T-helper 17 cell (primary cell): ENCODE measurements at regions not wholly inside any gene's neighbourhood (a gene's known extent, or its start where the extent isn't known, plus 50 kb on each side); places are given as distances from the start of the nearest gene placed in this dataset.
"Not testable (repeated sequence)": the region's sequence is repeated elsewhere in the genome, so short reads cannot be mapped to it uniquely, and the experiment has no call there.

Experiments used
- ATAC-seq: fragments of 150-1000 bp; cut with Tn5 transposase; 2 replicates; pipeline ENCODE4 v1.10.0; 2021; ENCODE audit warnings: mild to moderate bottlenecking, moderate library complexity
- DNase-seq, 3 donors: peaks; one replicate each; pipeline versions ENCODE4 v3.0.0 to v3.0.0-alpha.2; 2020 to 2021
- H3K9me3 ChIP-seq: one replicate; pipeline ENCODE4 v1.7.0; 2013; ENCODE audit warnings: low read length, mild to moderate bottlenecking; ENCODE audit not compliant: control insufficient read depth, poor library complexity, severe bottlenecking
- H3K27ac Mint-ChIP-seq: one replicate; pipeline ENCODE4 v1.8.0; 2022; ENCODE audit warnings: mild to moderate bottlenecking, moderate library complexity, mixed read lengths
- H3K27me3 Mint-ChIP-seq: one replicate; pipeline ENCODE4 v1.8.0; 2022; ENCODE audit warnings: mixed read lengths
- H3K36me3 Mint-ChIP-seq: one replicate; pipeline ENCODE4 v1.8.0; 2022; ENCODE audit warnings: low read depth, mixed read lengths
- H3K4me1 Mint-ChIP-seq: one replicate; pipeline ENCODE4 v1.8.0; 2022; ENCODE audit warnings: mild to moderate bottlenecking, mixed read lengths
- H3K4me3 Mint-ChIP-seq: one replicate; pipeline ENCODE4 v1.8.0; 2022; ENCODE audit warnings: mild to moderate bottlenecking, moderate library complexity, mixed read lengths

DNA sequence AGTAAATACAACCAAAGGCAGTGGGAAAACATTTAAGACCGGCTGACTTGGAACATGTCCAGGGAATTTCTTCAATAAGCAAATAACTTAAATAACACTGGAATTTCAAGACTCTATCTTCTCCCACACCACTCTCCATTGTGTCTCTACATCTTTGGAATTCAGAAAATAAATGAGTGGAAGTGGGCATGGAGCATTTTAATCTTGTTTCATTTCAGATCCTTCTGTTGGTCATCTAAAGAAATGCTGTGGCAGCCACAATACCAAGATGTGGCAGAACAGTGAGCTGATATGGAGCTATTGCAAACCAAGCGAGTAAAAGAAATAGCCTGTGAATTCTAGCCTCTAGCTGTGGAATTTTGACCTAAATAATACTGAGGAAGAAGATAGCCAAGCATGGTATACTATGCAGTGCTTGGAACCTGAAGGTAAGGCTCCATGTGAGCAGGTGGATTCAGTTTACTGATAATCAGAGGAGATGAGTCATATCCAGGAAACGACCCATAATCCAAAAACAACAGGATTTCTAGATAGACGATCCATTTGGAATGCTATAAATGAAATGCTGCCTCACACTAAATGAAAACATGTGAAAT is 157.1 kb upstream of the SCN7A start:
- H3K4me3 Mint-ChIP-seq, result no peak overlapping the region
- no peaks in the 10 kb centered on the region for H3K9me3 ChIP-seq
- no peaks in the 10 kb centered on the region for H3K4me1 Mint-ChIP-seq
- H3K27me3 Mint-ChIP-seq, result no peaks in the 10 kb centered on the region
- H3K36me3 Mint-ChIP-seq, result no peaks in the 10 kb centered on the region
- no peak overlapping the region for H3K27ac Mint-ChIP-seq
- DNase-seq (no peak), ATAC-seq (no peak)

DNA sequence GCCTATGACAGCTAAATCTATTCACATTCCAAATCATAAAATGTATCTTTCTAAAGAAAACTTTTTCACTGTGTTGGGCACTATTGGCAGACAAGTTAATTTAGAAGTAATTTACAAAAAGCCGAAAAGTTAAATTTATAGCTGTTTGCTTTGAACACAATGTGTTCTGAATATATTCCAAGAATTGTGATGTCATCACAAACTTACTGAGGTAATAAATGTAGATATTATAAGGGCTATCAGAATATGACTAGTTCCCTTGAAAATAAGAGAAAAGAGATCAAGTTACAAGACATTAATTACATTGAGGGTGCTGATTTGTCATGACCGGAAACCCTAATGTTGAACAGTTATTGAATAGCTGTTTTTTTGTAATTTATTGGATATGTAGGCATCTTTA is 153.9 kb upstream of the SCN7A start:
- H3K9me3 ChIP-seq, result no peaks in the 10 kb centered on the region
- ATAC-seq (no peak), DNase-seq (no peak)
- Mint-ChIP-seq H3K36me3 (no peaks in the 10 kb centered on the region), H3K4me1 (no peaks in the 10 kb centered on the region), H3K4me3 (no peak overlapping the region), H3K27me3 (no peaks in the 10 kb centered on the region), H3K27ac (no peak overlapping the region)

DNA sequence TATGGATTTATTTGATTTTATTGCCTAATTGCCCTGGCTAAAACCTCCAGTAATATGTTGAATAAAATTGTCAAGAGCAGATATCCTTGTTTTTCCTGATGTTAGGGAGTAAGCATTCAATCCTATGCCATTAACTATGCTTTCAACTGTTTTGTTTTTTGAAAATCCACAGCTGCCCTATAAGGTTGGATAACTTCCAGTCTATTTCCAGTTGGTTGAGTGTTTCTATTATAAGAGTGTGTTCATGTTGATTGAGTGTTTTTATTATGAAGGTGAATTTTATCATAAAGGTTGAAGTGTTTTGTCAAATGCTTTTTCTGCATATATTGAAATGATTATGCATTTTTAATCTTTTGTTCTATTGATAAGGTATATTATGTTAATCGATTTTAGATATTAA is 149.9 kb upstream of the SCN7A start:
- H3K27ac Mint-ChIP-seq, result no peak overlapping the region
- H3K9me3 ChIP-seq, result no peaks in the 10 kb centered on the region
- no peaks in the 10 kb centered on the region for H3K36me3 Mint-ChIP-seq
- no peaks in the 10 kb centered on the region for H3K4me1 Mint-ChIP-seq
- ATAC-seq (no peak), DNase-seq (no peak)
- H3K27me3 Mint-ChIP-seq, result no peaks in the 10 kb centered on the region
- no peak overlapping the region for H3K4me3 Mint-ChIP-seq

DNA sequence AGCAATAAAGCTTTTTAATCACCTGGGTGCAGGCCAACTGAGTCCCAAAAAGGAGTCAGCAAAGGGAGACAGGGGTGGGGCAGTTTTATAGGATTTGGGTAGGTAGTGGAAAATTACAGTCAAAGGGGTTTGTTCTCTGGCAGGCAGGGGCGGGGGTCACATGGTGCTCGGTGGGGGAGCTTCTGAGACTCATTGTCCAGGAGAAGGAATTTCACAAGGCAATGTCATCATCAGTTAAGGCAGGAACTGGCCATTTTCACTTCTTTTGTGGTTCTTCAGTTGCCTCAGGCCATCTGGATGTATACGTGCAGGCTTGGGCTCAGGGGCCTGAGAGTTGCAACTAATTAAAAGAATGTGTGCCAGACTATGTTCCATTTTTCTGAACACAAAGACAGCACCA is 147.5 kb upstream of the SCN7A start:
- not testable (repeated sequence) for DNase-seq, H3K36me3 Mint-ChIP-seq, H3K4me1 Mint-ChIP-seq, ATAC-seq, H3K9me3 ChIP-seq, H3K4me3 Mint-ChIP-seq, H3K27ac Mint-ChIP-seq, H3K27me3 Mint-ChIP-seq

DNA sequence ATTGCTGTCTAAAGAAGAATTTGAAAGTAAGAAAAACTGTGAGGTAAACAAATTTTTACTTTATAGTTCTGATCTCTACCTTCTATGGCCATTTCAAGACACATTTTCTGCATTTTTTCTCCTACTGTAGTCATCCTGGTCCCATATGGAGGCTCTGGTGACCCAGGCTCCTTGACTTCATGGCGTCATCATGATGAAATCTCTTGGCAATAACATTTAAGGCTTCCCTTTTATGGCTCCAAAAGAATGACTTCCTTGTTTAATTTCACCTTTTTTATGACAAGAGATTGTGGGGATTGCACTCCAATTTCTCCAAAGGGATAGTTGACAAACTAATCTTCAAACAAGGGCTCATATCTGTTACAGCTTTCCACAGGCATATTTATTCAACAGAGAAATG is 143.0 kb upstream of the SCN7A start:
- DNase-seq, result no peak
- H3K36me3 Mint-ChIP-seq, result no peaks in the 10 kb centered on the region
- no peaks in the 10 kb centered on the region for H3K9me3 ChIP-seq
- H3K27ac Mint-ChIP-seq, result no peak overlapping the region
- no peak for ATAC-seq
- H3K4me3 Mint-ChIP-seq, result no peak overlapping the region
- H3K4me1 Mint-ChIP-seq, result no peaks in the 10 kb centered on the region
- H3K27me3 Mint-ChIP-seq, result no peaks in the 10 kb centered on the region

DNA sequence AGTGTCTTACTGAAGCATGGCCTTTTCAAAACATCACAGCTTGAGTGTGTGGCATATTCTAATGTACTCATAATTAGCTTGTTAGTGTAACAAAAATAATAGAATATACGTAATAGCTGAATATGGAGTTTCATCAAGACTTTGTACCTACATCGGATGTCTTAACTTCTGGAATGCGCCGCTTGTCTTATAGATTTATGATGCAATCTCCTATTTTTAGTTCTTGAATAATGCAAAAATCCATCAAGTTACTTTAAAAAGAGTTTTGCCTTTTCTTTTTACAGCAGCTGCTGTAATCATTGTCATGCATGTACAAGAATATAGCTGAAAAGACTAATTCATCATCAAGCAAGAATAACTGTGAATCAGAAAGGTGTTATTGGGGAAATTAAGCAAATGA is 140.7 kb upstream of the SCN7A start:
- DNase-seq (no peak), ATAC-seq (no peak)
- Mint-ChIP-seq H3K27me3 (no peaks in the 10 kb centered on the region), H3K4me1 (no peaks in the 10 kb centered on the region), H3K36me3 (no peaks in the 10 kb centered on the region), H3K27ac (no peak overlapping the region), H3K4me3 (no peak overlapping the region)
- H3K9me3 ChIP-seq, result no peaks in the 10 kb centered on the region

DNA sequence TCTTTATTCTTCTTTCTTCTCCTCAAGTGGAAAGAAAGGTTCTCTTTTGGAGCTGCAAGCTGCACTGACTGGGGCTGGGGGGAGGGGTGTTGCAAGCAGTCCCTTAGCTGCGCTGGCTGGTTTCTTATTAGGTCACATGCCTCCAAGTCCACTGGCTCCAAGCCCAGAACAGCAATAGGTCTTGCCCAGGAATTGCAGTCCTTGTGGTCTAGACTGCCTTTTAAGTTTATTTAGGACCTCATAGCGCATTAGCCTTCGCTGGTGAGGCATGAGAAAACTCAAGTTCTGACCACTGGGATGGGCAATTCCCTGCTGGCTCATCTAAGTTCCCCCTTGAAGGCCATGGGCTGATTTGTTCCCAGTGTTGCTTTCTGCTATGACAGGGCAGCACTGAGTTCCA is 138.6 kb upstream of the SCN7A start:
- no peaks in the 10 kb centered on the region for H3K27me3 Mint-ChIP-seq
- no peaks in the 10 kb centered on the region for H3K9me3 ChIP-seq
- no peak overlapping the region for H3K4me3 Mint-ChIP-seq
- DNase-seq (no peak), ATAC-seq (no peak)
- no peaks in the 10 kb centered on the region for H3K36me3 Mint-ChIP-seq
- H3K27ac Mint-ChIP-seq, result no peak overlapping the region
- H3K4me1 Mint-ChIP-seq, result no peaks in the 10 kb centered on the region

DNA sequence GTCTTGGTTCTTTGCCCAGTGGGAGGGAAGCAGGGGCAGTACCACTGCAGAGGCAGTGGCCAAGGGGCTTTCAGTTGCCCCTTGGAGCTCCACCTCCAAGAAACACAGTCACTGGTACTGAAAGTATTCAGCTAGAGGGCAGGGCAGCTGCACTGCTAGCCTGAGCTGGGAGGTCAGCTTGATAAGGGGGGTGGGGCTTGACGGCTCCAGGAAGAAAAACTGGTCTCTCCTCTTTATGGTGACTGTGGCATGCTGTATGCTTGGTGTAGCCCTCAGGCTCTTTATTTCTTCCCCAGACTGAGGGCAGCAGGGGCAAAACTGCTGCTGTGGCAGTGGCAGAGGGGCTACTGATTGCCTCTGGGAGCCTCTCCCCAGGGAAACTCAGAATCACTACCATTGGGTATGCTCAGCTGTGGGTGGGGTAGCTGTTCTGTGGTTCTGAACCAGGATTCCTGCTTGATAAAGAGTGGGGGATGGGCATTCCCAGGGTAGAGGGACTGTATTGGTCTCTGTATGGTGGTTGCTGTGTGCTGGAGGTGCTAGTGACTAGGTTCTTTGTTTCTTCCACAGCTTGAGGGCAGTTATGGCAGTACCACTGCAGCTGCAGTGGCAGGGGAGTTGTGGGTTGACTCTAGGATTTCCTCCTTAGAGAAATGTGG is 134.6 kb upstream of the SCN7A start:
- H3K27ac Mint-ChIP-seq, result no peak overlapping the region
- ATAC-seq (no peak), DNase-seq (no peak)
- H3K4me1 Mint-ChIP-seq, result no peaks in the 10 kb centered on the region
- H3K27me3 Mint-ChIP-seq, result no peaks in the 10 kb centered on the region
- H3K36me3 Mint-ChIP-seq, result no peaks in the 10 kb centered on the region
- H3K4me3 Mint-ChIP-seq, result no peak overlapping the region
- H3K9me3 ChIP-seq, result no peaks in the 10 kb centered on the region

DNA sequence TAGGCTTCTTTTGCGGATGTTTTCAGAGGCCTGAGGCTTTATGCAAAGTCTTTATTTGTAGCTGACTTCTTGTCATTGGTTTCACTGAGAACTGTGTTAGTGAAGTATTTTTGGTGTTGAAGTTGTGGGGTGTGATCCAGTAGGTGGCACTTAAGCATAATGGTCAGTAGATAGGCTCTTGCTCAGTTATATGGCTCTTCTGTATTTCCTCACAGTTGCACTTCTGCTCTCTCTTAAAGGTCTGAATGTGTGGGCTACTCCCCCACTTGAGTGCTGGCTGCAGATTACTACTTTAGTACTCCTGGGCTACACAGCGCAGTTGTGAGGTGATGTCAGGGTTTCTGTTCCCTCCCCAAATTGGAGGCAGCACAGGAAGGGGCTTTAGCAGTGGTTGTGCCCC is 133.8 kb upstream of the SCN7A start:
- ATAC-seq, result no peak
- no peaks in the 10 kb centered on the region for H3K36me3 Mint-ChIP-seq
- DNase-seq, result no peak
- H3K27ac Mint-ChIP-seq, result no peak overlapping the region
- no peaks in the 10 kb centered on the region for H3K4me1 Mint-ChIP-seq
- no peaks in the 10 kb centered on the region for H3K27me3 Mint-ChIP-seq
- H3K9me3 ChIP-seq, result no peaks in the 10 kb centered on the region
- H3K4me3 Mint-ChIP-seq, result no peak overlapping the region

DNA sequence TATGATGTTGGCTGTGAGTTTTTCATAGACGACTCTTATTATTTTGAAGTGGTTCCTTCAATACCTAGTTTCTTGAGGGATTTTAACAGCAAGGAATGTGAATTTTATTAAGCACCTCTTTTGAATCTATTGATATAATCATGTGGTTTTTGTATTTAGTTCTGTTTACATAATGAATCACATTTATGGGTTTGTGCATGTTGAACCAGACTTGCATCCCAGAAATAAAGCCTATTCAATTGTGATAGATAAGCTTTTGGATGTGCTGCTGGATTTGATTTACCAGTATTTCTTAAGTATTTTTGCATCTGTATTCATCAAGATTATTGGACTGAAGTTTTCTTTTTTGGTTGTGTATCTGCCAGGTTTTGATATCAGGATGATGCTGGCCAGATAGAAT is 131.6 kb upstream of the SCN7A start:
- Mint-ChIP-seq H3K27me3 (no peaks in the 10 kb centered on the region), H3K4me1 (no peaks in the 10 kb centered on the region), H3K36me3 (no peaks in the 10 kb centered on the region), H3K27ac (no peak overlapping the region), H3K4me3 (no peak overlapping the region)
- DNase-seq (no peak), ATAC-seq (no peak)
- H3K9me3 ChIP-seq, result no peaks in the 10 kb centered on the region

DNA sequence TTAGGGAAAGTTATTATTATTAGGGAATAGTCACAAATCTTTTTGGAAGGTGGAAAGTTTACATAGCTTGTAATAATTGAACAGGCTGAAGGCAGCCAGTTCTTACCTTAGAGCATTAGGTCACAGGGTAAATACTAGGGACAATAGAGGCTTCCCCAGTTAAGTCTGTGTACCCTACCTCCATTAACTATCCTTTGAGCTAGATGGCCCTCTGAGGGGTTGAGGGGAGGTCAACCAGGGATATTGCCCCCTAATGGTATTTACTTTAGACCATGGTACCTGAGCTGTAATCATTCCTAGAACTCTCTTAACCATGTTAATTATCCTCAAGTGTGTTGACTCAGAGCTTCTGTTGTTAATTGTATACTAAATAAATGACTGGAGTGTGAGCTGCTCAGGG is 120.5 kb upstream of the SCN7A start:
- Mint-ChIP-seq H3K36me3 (no peaks in the 10 kb centered on the region), H3K4me3 (no peak overlapping the region), H3K27me3 (peaks cover 5% of the 10 kb centered on the region), H3K4me1 (no peaks in the 10 kb centered on the region), H3K27ac (no peak overlapping the region)
- DNase-seq, result no peak
- ATAC-seq, result no peak
- H3K9me3 ChIP-seq, result no peaks in the 10 kb centered on the region

DNA sequence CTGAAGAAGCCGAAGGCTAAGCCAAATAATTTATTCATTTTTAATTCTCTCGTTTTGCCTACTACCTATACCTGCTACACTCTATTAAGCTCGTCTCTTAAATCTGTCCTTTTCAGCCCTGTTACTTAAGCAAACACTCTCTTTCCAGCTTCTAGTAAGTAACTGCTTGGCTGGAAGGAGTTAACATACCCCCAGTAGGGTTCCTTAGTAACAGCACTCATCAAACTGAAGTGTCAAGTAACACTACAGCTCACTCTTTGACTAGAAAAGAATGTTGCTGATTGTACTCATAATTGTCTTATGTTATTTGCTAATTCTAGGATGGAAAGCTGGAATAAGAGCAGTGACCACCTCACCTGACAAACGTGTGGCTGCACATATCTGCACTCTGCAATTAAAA is 120.0 kb upstream of the SCN7A start:
- ATAC-seq, result no peak
- no peaks in the 10 kb centered on the region for H3K36me3 Mint-ChIP-seq

DNA sequence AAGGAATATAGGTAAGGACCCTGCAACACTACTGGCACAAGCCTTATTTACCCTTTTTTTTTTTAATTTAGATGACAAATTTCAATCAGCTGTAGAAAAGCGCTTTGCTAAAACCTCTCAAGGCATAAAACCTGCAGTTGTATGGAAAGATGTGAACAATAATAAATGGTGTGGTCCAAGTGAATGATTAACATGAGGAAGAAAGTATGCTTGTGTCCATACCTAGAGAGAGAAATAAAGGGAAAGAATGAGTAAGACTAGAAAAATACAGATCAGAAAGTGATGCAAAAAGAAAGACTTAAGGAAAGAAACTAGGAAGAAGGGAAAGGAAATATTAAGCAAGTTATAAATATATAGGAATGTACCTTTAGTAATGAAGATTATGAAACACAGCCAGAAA is 119.2 kb upstream of the SCN7A start:
- H3K4me3 Mint-ChIP-seq, result no peak overlapping the region
- H3K27ac Mint-ChIP-seq, result no peak overlapping the region
- no peak for DNase-seq
- H3K9me3 ChIP-seq, result no peaks in the 10 kb centered on the region
- H3K36me3 Mint-ChIP-seq, result no peaks in the 10 kb centered on the region
- no peaks in the 10 kb centered on the region for H3K4me1 Mint-ChIP-seq
- ATAC-seq, result no peak
- H3K27me3 Mint-ChIP-seq, result peaks cover 5% of the 10 kb centered on the region

More for the DNA sequence above, 120.0 kb upstream of the SCN7A start:
- H3K9me3 ChIP-seq, result no peaks in the 10 kb centered on the region
- Mint-ChIP-seq H3K27me3 (peaks cover 5% of the 10 kb centered on the region), H3K4me1 (no peaks in the 10 kb centered on the region), H3K27ac (no peak overlapping the region), H3K4me3 (no peak overlapping the region)
- no peak for DNase-seq

DNA sequence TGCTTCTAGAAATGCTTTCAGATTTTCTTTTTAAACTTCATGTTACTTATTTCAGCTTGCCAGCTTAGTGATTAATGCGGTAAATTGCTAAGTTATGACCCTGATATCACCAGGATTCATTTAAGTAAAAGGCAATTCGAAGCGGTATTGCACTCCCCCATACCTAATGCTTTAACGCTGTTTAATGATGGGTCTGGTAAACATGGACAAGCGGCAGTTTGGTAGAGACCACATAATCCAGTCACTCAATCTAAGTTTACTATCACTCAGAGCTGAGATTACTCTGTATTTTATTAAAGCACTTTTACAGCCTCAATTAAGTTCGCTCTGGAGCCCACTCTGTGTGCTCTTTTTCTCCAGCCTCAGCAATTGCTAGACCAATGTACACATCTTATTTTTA is 118.2 kb upstream of the SCN7A start:
- no peaks in the 10 kb centered on the region for H3K9me3 ChIP-seq
- ATAC-seq, result no peak
- Mint-ChIP-seq H3K36me3 (no peaks in the 10 kb centered on the region), H3K27me3 (peaks cover 5% of the 10 kb centered on the region), H3K27ac (no peak overlapping the region), H3K4me1 (no peaks in the 10 kb centered on the region), H3K4me3 (no peak overlapping the region)
- DNase-seq, result no peak
